Activated CD8-positive, alpha-beta memory T cell treated with anti-CD3 and anti-CD28 coated beads, Interleukin-2, amount 50 U/mL, for 48 hours (primary cell): ENCODE measurements at regions not wholly inside any gene's neighbourhood (a gene's known extent, or its start where the extent isn't known, plus 50 kb on each side); places are given as distances from the start of the nearest gene placed in this dataset.
"Not testable (repeated sequence)": the region's sequence is repeated elsewhere in the genome, so short reads cannot be mapped to it uniquely, and the experiment has no call there.

Experiments used
- DNase-seq: peaks from one replicate; pipeline ENCODE4 v3.0.0-alpha.2; 2020

GRCh38 chr4:184280137-184280536 is 62.5 kb upstream of the ENPP6 start:
- peak; percentile 18 for DNase-seq

GRCh38 chr4:184279496-184280061 is 61.9 kb upstream of the ENPP6 start:
- peak; percentile 36 for DNase-seq

- not testable (repeated sequence) for DNase-seq
Observed at GRCh38 chr4:184277769-184278168, 60.1 kb upstream of the ENPP6 start.

GRCh38 chr4:184277010-184277409 is 59.3 kb upstream of the ENPP6 start:
- DNase-seq = peak; percentile 32

GRCh38 chr4:184276346-184276745 is 58.7 kb upstream of the ENPP6 start:
- DNase-seq = peak; percentile 6

GRCh38 chr4:184275766-184276165 is 58.1 kb upstream of the ENPP6 start:
- DNase-seq = peak; percentile 42

GRCh38 chr4:184274286-184274951 is 56.7 kb upstream of the ENPP6 start:
- DNase-seq = peak; percentile 48

GRCh38 chr4:184273166-184274147 is 55.8 kb upstream of the ENPP6 start:
- peak; percentile 52 for DNase-seq

GRCh38 chr4:184270808-184271413 is 53.2 kb upstream of the ENPP6 start:
- DNase-seq = peak; percentile 25

GRCh38 chr4:184269879-184270430 is 52.3 kb upstream of the ENPP6 start:
- DNase-seq = peak; percentile 33

- DNase-seq = no peak
Observed at GRCh38 chr4:184268584-184269160, 51.0 kb upstream of the ENPP6 start.

- peak; percentile 79 for DNase-seq
Observed at GRCh38 chr4:184267673-184268583, 50.3 kb upstream of the ENPP6 start.
